Superior temporal gyrus (tissue), 1 donor: ENCODE measurements at regions not wholly inside any gene's neighbourhood (a gene's known extent, or its start where the extent isn't known, plus 50 kb on each side); places are given as distances from the start of the nearest gene placed in this dataset.
"Not testable (repeated sequence)": the region's sequence is repeated elsewhere in the genome, so short reads cannot be mapped to it uniquely, and the experiment has no call there.

Experiments
- DNase-seq: peaks from one replicate; pipeline ENCODE4 v3.0.0-alpha.2; 2016; ENCODE audit errors: extremely low spot score

DNA sequence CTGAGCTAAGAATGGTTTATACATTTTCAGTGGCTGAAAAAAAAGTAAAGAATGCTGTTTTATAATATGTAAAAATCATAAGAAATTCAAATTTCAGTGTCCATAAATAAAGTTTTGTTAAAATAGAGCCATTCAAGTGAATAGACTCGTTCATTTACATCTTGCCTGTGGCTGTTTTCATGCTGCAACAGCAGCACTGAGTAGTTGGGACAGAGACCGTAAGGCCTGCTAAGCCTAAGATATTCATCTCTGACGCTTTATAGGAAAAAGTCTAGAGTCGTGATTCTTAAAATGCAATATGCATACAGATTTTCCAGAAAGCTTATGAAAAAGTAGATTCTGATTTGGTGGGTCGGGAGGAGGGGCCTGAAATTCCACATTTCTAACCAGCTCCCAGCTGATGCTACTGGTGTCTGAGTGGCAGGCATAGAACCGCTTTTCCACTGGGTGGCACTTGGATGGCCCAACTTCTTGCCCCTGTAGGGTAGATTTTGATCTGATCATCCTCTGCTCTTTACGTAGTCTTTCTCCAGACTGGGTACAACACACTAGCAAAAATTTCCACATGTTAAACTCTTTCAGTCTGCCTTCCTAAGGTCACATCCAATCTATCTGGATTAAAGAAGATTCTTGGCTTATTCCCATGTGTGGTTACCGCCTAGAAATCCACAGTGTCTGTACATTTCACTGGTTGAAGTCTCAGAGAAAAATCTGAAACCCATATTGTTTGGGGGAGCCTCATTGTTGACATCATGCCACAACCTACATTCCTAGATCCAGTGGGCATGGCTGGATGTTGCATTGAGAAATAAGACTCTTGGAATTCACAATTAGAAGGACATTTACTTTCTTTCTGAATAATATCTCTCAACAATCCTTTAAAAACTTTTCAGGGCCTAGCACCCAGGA, 151.2 kb downstream of the C12orf75 start:
- DNase-seq = no peak

DNA sequence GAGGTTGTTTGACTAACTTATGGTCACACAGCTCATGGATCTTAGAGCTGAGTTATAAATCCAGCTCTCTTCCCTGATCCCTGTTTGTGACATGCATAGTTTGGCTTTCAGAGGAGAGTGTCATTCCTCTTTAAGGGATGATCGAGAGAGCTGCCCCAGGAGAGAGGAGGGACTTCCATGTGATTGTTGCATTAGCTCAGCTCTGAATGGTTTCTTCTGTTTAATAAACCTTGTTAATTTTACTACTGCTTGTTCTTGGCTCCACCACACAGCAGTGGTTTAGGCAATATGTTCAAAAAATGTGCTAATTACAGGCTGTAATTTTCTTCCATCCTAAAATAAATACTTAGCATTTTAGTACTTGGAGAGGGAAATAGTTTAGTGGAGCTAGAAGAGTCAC, 152.5 kb downstream of the C12orf75 start:
- DNase-seq = no peak

DNA sequence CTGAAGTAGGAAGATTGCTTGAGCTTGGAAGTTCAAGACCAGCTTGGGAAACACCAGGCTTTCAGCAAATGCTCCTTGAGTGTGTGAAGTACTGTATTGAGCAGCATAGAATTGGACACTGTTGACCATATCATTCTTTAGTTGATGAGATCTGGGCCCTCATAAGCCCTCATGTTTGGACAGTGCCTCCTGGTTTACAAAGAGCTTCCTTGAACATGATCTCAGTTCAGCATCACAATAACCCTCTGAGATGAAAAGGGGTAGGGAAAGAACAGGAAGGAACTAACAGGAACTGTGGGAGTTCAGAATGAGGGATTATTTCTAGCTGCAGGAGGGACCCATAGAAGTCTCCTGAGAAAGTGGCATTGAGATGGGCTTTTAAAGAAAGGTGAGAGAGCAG, 153.2 kb downstream of the C12orf75 start:
- DNase-seq = no peak

DNA sequence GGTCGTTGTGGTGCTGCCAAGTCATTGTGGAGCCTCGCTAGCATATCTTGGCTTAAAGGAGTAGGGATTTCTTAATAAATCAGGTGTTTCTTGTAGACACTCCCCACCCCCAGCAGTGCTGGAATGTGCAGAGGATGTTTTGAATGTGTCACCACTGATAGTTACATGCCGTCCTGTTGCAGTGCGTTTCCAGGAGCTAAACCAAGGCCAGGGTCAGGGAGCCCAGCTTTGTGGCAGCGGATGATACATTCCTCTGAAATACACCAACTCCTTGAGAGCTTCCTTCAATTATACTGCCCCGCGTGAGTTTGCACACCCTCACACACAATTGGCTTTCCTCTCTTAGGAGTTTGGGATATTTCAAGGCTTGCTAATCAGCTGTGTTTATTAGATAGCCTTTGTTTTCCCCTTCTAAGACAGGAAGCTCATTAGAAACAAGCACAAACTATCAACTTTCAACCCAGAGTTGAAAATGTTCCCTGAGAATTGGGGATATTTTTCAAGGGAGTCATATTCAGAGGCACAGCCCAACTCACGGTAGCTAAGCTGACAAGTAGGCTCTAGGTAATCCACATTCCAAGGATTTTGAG, 154.9 kb downstream of the C12orf75 start:
- no peak for DNase-seq

DNA sequence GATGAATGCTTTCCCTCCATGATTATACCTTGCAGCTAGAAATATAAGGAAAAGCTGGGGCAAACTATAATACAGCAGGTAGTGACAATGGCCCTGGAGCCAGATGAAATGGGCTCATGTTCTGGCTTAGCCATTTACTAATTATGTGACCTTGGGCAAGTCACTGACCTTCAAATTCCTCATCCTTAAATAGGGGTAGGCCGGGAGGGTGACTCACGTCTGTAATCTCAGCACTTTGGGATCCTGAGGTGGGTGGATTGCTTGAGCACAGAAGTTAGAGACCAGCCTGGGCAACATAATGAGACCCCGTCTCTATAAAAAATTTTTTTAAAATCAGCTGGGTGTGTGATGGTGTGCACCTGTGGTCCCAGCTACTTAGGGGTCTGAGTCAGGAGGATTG, 155.4 kb downstream of the C12orf75 start:
- DNase-seq = no peak

DNA sequence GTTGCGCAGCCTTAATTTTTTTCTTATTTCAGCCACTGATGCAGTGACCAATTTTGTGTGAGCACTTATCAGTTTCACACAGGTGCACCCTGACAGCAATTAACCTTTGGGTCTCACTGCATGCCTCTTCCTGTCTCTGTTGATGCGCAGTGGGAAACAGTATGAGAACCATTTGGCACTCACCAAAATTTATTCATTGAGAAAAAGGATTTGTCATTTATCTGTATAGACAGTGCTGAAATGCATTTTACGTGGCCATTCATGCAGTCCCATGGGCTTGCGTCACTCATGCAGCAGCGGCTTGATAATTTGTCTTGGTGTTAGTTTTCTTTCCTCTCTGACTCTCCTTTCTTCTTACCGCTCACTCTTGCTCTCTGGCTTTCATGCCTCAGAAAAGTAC, 157.5 kb downstream of the C12orf75 start:
- no peak for DNase-seq

DNA sequence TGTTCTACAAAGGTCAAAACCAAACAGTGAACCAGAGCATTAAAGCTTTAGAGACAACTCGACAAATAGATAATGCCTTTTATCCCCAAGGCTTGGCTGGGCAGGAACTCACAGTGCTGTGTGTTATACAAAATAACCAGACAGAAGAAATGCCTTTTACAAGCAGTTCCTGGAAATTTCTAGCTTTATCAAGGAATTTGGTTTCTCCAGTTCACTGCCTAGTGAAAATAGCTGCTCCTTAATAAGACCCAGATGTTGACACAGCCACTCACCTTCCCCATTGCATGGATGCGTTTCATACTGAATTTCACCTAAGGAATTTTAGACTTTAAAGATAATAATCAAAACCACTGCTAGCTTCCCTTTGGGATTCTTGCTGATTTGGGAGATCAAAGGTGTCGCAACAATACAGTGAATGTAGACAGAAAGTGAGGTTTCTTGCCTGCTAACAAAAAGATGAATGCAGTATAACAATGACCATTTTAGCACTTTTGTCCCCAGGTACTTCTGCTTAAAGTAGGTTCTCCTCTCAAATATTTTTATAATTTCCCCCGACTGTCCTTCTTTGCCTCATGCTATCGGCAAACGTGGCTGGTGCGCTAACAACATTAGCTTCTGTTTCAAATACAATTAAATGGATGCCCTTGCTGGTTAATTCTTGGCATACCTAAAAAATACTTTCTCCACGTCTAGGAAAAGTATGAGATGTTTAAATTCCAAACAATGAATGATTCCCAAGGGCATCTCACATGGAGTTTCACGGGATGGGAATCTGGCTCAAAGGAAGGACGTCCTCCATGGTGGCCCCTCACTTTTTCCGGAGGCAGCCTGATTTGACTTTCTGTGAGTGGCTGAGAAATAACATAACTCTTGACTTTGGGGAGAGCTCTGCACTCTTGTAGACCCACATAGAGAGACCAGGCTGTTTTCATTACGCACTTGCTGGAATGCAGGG, 162.4 kb downstream of the C12orf75 start:
- DNase-seq = no peak

DNA sequence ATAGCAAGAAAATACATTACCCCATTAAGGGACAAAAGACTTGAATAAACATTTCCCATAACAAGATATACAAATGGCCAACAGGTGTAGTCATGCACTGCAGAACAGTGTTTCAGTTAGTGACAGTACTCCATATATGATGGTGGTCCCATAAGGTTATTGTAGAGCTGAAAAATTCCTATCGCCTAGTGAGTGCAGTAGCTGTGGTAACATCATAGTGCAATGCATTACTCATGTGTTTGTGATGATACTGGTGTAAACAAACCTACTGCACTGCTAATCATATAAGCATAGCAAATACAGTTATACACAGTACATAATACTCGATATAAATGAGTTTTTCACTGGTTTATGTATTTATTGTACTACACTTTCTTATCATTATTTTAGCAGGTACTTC, 168.7 kb downstream of the C12orf75 start:
- no peak for DNase-seq

DNA sequence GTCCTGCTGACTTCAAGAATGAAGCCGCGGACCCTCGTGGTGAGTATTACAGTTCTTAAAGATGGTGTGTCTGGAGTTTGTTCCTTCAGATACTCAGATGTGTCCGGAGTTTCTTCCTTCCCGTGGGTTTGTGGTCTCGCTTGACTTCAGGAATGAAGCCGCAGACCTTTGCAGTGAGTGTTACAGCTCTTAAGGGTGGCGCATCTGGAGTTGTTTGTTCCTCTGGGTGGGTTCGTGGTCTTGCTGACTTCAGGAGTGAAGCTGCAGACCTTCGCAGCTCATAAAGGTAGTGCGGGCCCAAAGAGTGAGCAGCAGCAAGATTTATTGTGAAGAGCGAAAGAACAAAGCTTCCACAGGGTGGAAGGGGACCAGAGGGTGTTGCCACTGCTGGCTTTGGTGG, 170.2 kb downstream of the C12orf75 start:
- DNase-seq = not testable (repeated sequence)

DNA sequence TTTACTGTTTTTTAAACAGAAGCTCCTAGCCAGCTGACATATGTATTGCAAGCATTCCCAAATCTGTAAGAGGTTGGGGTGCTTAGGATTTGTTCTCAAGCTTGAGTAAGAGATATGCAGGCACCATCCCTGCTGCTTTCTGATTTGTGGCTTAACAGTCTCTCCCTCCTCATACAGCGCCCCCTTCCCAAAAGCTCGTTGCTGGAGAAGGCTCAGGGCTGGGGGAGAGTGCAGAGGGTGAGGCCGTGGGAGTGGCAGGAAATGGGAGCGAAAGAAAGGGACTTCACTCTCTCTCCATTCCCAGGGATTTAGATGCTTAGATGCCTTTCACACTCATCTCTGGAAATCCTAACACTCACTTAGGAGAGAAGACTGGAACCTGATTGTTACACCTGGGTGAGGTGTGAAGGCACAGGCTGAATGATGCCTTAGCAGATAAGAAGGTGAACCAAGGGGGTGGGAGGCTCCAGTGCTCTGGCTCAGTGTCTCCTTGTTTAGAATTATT, 172.0 kb downstream of the C12orf75 start:
- DNase-seq = no peak

DNA sequence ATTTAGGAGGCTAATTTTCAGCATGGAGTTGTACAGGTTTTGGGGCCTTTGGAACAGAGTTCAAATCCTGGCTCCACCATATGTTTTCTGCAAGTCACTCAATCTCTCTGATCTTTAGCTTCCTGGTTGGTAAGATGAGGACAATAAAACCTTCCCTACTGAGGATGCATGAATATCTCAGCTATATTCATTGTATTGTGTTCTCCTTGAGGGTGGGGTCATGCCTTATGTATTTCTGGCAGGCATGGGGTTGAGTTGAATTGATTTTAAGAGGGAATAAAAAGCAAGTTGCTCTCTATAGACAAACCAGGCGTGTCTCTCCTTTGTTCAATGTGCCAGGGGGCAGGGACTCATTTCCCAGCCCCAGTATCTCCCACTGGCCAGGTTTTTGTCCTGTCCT, 173.1 kb downstream of the C12orf75 start:
- no peak for DNase-seq

DNA sequence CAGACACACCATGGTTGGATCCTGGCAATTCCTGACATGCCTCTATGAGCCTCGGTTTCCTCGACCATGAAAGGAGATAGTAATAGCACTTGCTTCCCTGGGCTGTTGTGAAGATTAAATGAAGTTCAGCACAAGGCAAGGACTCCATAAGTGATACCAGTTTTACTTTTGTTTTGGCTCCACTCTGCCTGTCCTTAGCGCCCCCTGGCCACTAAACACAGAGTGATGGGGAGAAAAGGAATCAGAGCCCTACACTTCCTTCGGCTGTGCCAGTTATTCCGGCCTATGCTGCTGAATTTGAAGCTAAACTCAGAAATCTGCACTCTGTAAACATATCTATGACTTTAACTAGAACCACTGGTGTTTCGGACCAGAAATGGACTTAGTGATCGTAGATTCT, 173.8 kb downstream of the C12orf75 start:
- no peak for DNase-seq

DNA sequence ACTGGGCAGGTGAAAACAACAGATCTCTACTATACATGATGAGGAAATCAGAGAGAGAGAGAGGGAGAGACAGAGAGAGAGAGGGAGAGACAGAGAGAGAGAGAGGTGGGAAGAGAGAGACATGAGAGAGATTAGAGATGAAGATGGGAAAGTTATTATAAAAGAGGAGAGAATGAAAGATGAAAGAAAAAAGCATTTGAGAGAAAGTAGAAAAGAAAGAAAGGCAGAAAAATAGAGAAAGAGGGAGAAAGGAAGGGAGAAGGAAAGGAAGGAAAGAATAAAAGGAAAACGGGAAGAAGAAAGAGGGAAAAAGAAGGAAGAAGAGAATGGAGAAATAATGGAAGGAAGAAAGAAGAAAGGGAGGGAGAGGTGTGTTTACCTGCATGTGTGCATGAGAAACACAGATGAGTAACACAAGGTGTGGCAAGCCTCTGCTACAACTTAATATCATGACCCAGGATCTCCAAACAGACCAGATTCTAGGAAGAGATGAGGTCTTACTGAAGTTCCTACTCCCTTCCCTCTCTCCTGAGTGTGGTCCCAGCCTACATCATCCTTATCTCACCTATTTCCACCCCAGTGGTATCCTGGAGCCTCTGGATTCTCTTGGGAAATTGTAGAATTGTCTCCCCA, 176.3 kb downstream of the C12orf75 start:
- no peak for DNase-seq

DNA sequence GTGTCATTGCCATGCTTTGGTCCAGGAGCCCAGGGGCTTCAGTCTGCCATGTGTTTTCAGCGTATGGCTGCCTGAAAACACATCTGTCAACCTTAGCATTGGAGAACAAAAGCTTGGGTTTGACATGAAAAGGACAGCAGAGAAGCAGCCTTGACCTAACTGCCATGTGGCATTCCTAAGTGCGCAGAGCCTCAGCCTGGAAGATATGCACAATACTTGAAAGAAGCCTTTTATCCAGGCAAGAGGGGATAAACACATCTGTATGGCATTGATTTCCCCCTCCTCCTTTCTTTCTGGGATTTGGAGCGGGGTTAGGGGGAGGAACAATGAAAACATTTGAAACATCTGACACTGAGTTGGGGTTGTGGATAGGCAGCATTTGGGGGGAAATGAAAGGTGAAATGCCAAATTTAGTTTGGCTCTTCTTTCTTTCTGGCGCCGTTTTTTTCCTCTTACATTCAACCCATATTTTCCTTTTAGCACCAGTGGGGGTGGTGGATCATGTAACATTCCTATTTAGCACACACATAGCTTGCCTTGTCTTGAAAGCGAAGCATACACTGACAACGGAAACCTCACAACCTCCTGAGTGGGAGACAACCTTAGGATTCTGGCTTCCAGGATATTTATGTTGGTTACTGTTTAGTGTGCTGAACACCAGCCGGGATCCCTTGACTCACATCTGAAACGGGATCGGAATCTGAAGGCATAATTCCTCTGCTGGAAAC, 177.0 kb downstream of the C12orf75 start:
- no peak for DNase-seq

DNA sequence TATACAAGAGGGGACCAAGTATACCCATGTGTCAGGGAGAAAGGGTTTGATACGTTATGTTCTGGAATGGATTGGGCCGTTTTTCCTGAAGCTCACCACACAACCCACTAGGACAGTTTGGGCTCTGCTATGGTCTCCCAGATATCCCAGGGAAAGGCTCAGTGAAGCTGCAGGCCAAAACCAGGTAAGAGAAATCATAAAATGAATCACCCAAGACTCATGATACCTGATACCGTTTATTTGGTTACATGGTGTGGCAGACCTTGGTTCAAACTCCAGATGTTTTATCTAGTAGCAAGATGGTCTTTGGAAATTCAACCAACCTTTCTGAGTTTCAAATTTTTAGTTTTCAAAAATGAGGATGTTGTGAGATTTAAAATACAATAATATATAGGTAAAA, 177.6 kb downstream of the C12orf75 start:
- no peak for DNase-seq

DNA sequence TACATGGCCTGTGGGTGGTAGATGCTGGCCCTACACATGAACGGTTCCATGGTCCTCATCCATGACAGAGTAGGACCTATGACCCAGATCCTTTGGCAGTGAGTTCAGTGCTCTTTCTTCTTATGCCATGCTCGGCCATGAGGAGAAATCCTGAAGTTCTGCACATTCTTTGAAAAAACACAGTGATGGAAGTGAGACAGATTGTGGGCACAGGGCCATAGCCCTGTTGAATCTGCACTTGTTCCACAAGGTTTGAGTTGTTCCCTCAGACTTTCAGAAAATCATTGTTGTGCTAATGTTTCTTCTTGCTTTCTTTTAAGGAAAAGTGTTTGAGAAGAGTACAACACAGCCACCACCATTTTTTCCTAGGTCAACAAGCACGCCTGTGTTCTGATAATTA, 180.0 kb downstream of the C12orf75 start:
- DNase-seq = no peak

DNA sequence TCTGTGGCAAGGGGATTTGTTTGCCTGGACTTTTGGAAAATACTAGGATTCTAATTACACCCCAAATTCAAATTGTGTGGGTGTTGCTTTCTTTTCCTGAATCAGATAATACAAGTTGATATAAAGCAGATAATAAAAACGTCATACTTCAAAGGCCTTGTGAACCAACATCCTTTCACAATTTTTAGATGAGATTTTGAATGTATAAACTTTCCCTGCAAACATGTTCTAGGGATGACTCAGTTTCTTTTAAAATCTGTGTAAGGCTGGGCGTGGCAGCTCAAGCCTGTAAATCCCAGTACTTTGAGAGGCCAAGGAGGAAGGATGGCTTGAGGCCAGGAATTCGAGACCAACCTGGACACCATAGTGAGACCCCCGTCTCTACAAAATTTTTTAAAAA, 182.4 kb downstream of the C12orf75 start:
- not testable (repeated sequence) for DNase-seq

DNA sequence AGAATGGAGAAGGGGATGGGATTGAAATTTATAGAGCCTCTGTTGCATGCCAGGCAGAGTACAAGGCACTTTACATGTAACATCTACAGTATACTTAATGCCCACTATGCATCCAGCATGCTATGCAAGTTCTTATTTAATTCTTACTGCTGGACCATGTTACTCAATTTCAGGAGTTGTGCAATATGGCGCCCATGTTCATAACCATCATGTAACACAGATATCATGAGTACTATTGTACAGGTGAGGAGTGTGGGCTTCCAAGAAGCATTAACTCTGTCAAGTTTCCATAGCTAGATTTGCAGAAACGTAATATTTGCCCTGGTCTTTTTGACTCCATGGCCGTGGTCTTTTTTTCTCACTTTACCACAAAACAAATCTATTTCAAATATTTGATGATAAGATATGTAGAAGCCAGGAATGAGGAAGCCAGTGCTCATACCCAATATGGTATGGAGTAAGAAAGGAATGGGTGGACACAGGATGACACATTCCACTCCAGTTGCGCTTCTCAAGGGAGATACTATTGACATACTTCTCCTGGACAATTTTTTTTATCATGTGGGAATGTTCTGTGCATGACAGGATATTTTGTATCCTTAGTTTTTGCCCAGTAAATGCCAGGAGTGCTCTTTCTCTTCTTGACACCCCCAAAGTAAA, 191.8 kb downstream of the C12orf75 start:
- DNase-seq = no peak

DNA sequence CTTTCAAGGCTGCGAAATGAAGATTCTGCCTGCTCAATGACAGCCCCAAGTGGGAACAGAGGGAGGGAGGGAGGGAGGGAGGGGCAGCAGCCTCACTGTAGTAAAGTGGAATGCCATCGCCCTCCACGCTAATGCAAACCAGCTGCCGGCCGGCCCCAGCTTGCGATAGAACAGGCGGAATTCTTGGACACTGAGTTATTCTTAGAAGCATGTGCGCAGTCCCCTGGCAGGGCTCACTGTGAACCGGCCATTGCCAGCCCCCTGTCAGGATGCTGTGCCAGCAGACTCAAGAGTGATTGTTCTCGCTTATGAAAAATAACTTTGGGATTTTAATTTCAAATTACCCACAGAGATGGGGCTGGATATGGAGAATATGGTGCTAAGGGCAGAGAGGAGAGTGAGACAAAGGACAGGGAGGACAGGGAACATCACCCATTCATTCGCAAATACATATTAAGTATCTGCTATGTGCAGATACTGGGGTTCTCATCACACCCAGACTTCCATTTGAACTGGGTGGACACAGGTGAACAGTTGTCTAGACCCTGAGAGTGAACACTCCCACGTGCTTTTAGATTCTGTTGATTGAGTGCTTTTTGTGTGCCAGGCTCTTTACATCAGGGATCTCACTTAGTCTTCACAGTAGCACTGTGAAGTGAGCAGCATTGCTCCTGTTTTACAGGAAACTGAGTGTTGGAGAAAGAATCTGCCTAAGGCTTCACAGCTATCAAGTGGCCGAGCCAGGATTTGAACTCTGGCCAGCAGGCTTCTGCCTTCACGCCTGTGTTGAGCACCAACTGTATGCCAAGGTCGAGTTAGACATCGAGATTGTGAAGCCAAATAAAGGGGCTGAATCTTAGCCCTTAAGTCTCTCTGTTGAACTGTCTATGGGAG, 192.9 kb downstream of the C12orf75 start:
- DNase-seq = no peak
